Ectodermal cell (in vitro differentiated cells): ENCODE measurements at regions not wholly inside any gene's neighbourhood (a gene's known extent, or its start where the extent isn't known, plus 50 kb on each side); places are given as distances from the start of the nearest gene placed in this dataset.

ENCODE experiments used
- H3K27ac ChIP-seq: 2 replicates; pipeline ENCODE4 v1.7.0; 2013; ENCODE audit warnings: mild to moderate bottlenecking, low read depth, low read length; ENCODE audit not compliant: insufficient read depth, poor library complexity, severe bottlenecking
- H3K27me3 ChIP-seq: 2 replicates; pipeline ENCODE4 v1.7.0; 2013; ENCODE audit warnings: mild to moderate bottlenecking, low read length; ENCODE audit not compliant: insufficient read depth, control insufficient read depth, poor library complexity, severe bottlenecking
- H3K36me3 ChIP-seq: one replicate; pipeline ENCODE4 v1.7.0; 2013; ENCODE audit warnings: low read length; ENCODE audit not compliant: control insufficient read depth, insufficient read depth
- H3K4me1 ChIP-seq: one replicate; pipeline ENCODE4 v1.7.0; 2013; ENCODE audit warnings: low read length; ENCODE audit not compliant: control insufficient read depth, insufficient read depth
- H3K4me3 ChIP-seq: 2 replicates; pipeline ENCODE4 v1.7.0; 2013; ENCODE audit warnings: low read depth, low read length, control low read depth; ENCODE audit not compliant: insufficient read depth
- H3K9me3 ChIP-seq: 2 replicates; pipeline ENCODE4 v1.7.0; 2013; ENCODE audit warnings: mild to moderate bottlenecking, low read length, moderate library complexity; ENCODE audit not compliant: control insufficient read depth
- WGBS, 2 experiments: methylation state at CpG; one replicate each; pipeline ENCODE4 v1.1.7; 2013; ENCODE audit warnings: missing lambda C conversion rate in 2 of 2; 5-methylcytosine and 5-hydroxymethylcytosine counted together

GRCh38 chr11:28838741-28839140 lies 730.6 kb downstream of the METTL15 start:
- no peaks in the 10 kb centered on the region for H3K4me1 ChIP-seq
- WGBS, 2 experiments = 100% methylated on average over 1 of the region's 1 CpG; no CpG with 5 or more reads in 1 of the 2 experiments
- H3K27ac ChIP-seq = no peak overlapping the region
- H3K36me3 ChIP-seq = no peaks in the 10 kb centered on the region
- H3K4me3 ChIP-seq = no peak overlapping the region
- H3K27me3 ChIP-seq = no peaks in the 10 kb centered on the region
- H3K9me3 ChIP-seq = no peaks in the 10 kb centered on the region

- Histone ChIP-seq H3K4me3 (no peak overlapping the region), H3K27me3 (no peaks in the 10 kb centered on the region), H3K9me3 (no peaks in the 10 kb centered on the region), H3K27ac (no peak overlapping the region), H3K36me3 (no peaks in the 10 kb centered on the region), H3K4me1 (no peaks in the 10 kb centered on the region)
- WGBS, 2 experiments = 94 to 96% methylated on average over 8 of the region's 8 CpGs
These were observed 729.4 kb downstream of the METTL15 start for GRCh38 chr11:28837599-28837998.

GRCh38 chr11:28836285-28837081 lies 728.3 kb downstream of the METTL15 start:
- Histone ChIP-seq H3K27ac (no peak overlapping the region), H3K4me3 (no peak overlapping the region), H3K36me3 (no peaks in the 10 kb centered on the region), H3K4me1 (no peaks in the 10 kb centered on the region), H3K9me3 (no peaks in the 10 kb centered on the region), H3K27me3 (no peaks in the 10 kb centered on the region)
- 82 to 85% methylated on average over 3 to 4 of the region's 4 CpGs for WGBS, 2 experiments

GRCh38 chr11:28835790-28836189 lies 727.6 kb downstream of the METTL15 start:
- no peak overlapping the region for H3K27ac ChIP-seq
- WGBS, 2 experiments = 92 to 100% methylated on average over 3 of the region's 3 CpGs
- H3K4me3 ChIP-seq = no peak overlapping the region
- H3K9me3 ChIP-seq = no peaks in the 10 kb centered on the region
- H3K4me1 ChIP-seq = no peaks in the 10 kb centered on the region
- H3K27me3 ChIP-seq = no peaks in the 10 kb centered on the region
- H3K36me3 ChIP-seq = no peaks in the 10 kb centered on the region

- H3K27me3 ChIP-seq = no peaks in the 10 kb centered on the region
- H3K27ac ChIP-seq = no peak overlapping the region
- no peaks in the 10 kb centered on the region for H3K4me1 ChIP-seq
- no peaks in the 10 kb centered on the region for H3K9me3 ChIP-seq
- H3K36me3 ChIP-seq = no peaks in the 10 kb centered on the region
- H3K4me3 ChIP-seq = no peak overlapping the region
These were observed 727.1 kb downstream of the METTL15 start for GRCh38 chr11:28835317-28835716.

- Histone ChIP-seq H3K27ac (no peak overlapping the region), H3K27me3 (no peaks in the 10 kb centered on the region), H3K36me3 (no peaks in the 10 kb centered on the region), H3K4me3 (no peak overlapping the region), H3K9me3 (no peaks in the 10 kb centered on the region), H3K4me1 (no peaks in the 10 kb centered on the region)
- 35 to 56% methylated on average over 2 to 3 of the region's 3 CpGs for WGBS, 2 experiments
These were observed 726.7 kb downstream of the METTL15 start for GRCh38 chr11:28834877-28835276.

GRCh38 chr11:28833670-28834069 lies 725.5 kb downstream of the METTL15 start:
- Histone ChIP-seq H3K27me3 (no peaks in the 10 kb centered on the region), H3K36me3 (no peaks in the 10 kb centered on the region), H3K4me1 (no peaks in the 10 kb centered on the region), H3K4me3 (no peak overlapping the region), H3K9me3 (no peaks in the 10 kb centered on the region), H3K27ac (no peak overlapping the region)
- 87 to 92% methylated on average over 2 of the region's 2 CpGs for WGBS, 2 experiments

GRCh38 chr11:28833169-28833568 lies 725.0 kb downstream of the METTL15 start:
- Histone ChIP-seq H3K27ac (no peak overlapping the region), H3K36me3 (no peaks in the 10 kb centered on the region), H3K4me3 (no peak overlapping the region), H3K4me1 (no peaks in the 10 kb centered on the region), H3K27me3 (no peaks in the 10 kb centered on the region), H3K9me3 (no peaks in the 10 kb centered on the region)
- 92% methylated on average over 1 of the region's 2 CpGs; no CpG with 5 or more reads in 1 of the 2 experiments for WGBS, 2 experiments

GRCh38 chr11:28826807-28827206 lies 718.6 kb downstream of the METTL15 start:
- Histone ChIP-seq H3K36me3 (no peaks in the 10 kb centered on the region), H3K27me3 (no peaks in the 10 kb centered on the region), H3K4me1 (no peaks in the 10 kb centered on the region), H3K27ac (no peak overlapping the region), H3K4me3 (no peak overlapping the region), H3K9me3 (no peaks in the 10 kb centered on the region)
- WGBS, 2 experiments = 100% methylated on average over 1 of the region's 1 CpG; no CpG with 5 or more reads in 1 of the 2 experiments

GRCh38 chr11:28822576-28822975 lies 714.4 kb downstream of the METTL15 start:
- no peaks in the 10 kb centered on the region for H3K4me1 ChIP-seq

More at GRCh38 chr11:28822576-28822975, 714.4 kb downstream of the METTL15 start:
- Histone ChIP-seq H3K9me3 (no peaks in the 10 kb centered on the region), H3K36me3 (no peaks in the 10 kb centered on the region), H3K4me3 (no peak overlapping the region), H3K27me3 (no peaks in the 10 kb centered on the region), H3K27ac (no peak overlapping the region)
- 92 to 96% methylated on average over 4 of the region's 4 CpGs for WGBS, 2 experiments
